ENCODE measurements at regions not wholly inside any gene's neighbourhood (a gene's known extent, or its start where the extent isn't known, plus 50 kb on each side); places are given as distances from the start of the nearest gene placed in this dataset.

DNA sequence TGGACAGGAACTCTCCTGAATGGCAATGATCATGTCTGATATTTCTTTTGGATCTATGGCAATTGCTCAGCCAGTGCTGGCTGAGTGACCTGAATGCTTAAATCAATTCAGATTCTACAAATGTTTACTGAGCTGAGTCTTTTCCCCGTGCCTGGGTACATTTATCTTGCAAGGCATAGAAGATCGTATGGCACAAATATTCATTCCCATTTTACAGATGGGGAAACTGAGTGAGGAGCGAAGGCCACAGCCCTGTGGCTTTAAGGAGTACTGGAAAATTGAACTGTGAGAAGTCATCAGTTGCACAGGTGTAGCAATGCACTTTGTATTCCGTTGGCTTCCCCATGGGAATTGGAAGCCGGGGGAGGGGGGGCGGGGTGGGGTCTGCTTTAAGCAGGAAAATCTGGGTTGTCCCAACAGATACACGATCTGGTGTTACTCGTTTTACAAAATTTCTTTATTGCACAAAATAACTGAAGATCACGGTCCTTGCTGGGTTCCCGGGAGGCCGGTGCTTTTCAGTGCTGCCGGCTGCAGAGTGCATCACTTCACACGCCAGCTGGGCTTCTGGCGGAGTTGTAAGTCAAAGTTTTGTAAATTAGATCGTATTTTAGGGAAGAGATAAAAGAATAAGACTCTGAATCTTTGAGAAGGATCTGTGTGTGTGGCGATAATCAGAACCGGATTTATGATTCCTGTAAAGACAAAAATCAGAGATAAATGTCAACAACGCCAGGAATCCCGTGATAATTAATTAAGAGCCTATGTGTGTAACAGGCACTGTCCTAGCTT, 75.0 kb upstream of the MAP1LC3B2 start:
- no peak for DNase-seq (ENCODE audit: low spot score)

DNA sequence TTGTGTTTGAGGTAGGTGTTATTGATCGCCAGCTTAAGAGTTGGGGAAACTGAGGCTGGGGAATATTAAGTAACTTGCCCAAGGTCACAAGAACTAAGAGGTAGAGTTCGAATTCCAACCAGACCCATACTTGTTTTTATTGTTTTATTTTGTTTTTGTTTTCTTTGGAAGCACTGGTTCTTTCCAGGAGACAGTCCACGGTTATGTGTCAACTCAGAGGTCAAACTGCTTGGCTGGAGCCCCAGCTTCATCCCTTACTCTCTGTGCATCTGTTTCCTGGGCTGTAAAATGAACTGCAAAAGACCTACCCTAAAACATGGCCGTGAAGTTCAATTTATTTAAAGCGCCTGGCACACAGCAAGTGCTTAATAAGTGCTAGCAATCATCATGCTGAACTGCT, 74.4 kb upstream of the MAP1LC3B2 start:
- DNase-seq (ENCODE audit: low spot score) = no peak

GRCh38 chr12:116489116-116489515, 70.1 kb upstream of the MAP1LC3B2 start:
- no peak for DNase-seq (ENCODE audit: low spot score)

GRCh38 chr12:116490471-116490870, 68.7 kb upstream of the MAP1LC3B2 start:
- DNase-seq (ENCODE audit: low spot score) = no peak

GRCh38 chr12:116492703-116493324, 66.4 kb upstream of the MAP1LC3B2 start:
- no peak for DNase-seq (ENCODE audit: low spot score)

- no peak for DNase-seq (ENCODE audit: low spot score)
Measured at GRCh38 chr12:116495260-116495659, 63.9 kb upstream of the MAP1LC3B2 start.

DNA sequence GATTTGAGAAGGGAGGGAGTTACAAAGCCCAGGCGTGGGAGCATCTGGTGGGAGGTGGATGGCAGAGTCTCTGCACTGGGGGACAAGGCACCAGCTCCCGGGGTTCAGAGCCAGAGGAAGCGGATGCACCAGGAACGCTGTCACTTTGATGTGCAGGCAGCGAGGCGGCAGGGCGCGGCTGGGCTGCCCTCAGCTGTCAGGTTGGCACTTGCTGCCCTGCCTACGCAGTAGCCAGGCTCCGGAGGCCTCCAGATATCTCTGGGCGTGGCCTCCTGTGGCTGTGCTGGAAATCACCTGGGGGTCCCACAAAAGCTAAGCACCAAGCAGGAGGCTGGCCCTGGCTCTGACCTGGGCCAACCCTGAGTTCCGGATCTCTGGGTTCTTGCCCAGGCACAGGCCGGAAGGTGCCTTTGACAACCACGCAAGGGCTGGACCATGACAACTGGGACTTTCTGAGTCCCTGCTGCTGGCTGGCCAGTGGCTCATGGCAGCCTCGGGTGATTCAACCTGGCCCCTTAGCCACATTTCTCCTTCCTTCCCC, 62.1 kb upstream of the MAP1LC3B2 start:
- peak; percentile 52 for DNase-seq (ENCODE audit: low spot score)

DNA sequence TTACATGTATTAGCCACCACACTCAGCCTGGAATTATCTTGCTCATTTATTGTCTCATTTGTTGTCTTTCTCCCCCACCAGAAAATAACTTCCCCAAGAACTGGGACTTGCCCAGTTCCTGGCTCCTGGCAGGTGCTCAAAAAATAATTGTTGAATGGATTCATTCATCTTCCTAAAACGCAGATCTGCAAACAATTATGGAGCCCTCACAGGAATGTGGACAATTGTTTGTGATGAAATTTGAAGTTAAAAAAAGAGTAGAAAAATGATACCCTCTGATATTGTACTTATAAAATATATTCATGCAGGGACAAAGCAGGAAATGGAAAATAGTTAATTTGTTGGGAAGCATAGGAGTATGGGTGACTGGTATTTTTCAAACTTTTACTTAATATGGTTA, 60.7 kb upstream of the MAP1LC3B2 start:
- DNase-seq (ENCODE audit: low spot score) = no peak

DNA sequence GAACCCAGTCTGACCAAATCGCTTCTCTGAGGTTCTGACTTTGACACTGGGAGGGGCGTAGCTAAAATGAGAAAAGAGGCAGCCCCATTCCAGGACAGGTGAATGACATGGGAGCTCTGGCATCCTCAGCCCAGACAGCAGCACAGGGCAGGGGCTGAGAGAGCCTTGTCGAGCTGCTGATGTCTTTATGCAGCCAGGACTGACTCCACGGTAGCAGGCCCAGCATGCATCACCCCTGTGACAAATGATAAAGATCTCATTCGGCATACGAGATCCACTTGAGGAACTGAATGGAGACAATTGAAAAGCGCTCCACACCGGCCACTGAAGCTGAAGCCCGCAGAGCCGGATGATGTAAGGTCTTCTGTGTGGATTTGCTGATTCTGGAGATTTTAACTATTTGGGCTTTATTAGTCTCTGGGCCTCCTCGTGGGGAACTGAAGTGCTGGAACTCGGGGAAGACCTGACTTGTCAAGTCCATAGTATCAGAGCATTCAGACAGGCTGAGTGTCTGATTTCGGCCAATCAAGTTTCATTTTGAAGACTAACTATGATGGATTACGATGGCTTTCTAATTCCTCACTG, 56.9 kb upstream of the MAP1LC3B2 start:
- no peak for DNase-seq (ENCODE audit: low spot score)

- no peak for DNase-seq (ENCODE audit: low spot score)
Measured at GRCh38 chr12:116502989-116503496, 56.1 kb upstream of the MAP1LC3B2 start.

DNA sequence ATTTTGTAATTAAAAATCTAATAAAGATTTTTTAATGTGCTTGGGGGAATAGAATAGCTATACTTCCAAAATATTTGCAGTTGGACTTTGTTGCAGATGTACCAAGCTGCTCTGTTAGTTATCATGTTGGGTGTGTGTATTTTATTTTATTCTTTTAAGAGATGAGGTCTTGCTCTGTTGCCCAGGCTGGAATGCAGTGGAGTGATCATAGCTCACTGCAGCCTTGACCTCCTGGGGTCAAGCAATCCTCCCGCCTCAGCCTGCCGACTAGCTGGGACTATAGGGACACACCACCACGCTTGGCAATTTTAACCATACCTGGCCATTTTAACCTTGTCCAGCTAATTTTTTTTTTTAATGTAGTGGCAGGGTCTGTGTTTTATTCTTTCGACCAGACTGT, 54.7 kb upstream of the MAP1LC3B2 start:
- DNase-seq (ENCODE audit: low spot score) = no peak

GRCh38 chr12:116506697-116507064, 52.5 kb upstream of the MAP1LC3B2 start:
- no peak for DNase-seq (ENCODE audit: low spot score)

- peak; percentile 26 for DNase-seq (ENCODE audit: low spot score)
Measured at GRCh38 chr12:116508145-116509121, 50.7 kb upstream of the MAP1LC3B2 start.
